HG02588 (cell line): ENCODE measurements at regions not wholly inside any gene's neighbourhood (a gene's known extent, or its start where the extent isn't known, plus 50 kb on each side); places are given as distances from the start of the nearest gene placed in this dataset.

Experiments used
- ATAC-seq: cut with Tn5 transposase; IDR thresholded peaks from one replicate; pipeline ENCODE4 v1.9.1; 2021; ENCODE audit warnings: mild to moderate bottlenecking, moderate library complexity; ENCODE audit not compliant: unreplicated experiment

GRCh38 chr2:189364607-189365006 is 76.7 kb upstream of the WDR75 start:
- ATAC-seq, result no peak

GRCh38 chr2:189366349-189366748 is 74.9 kb upstream of the WDR75 start:
- no peak for ATAC-seq

GRCh38 chr2:189367343-189367742 is 73.9 kb upstream of the WDR75 start:
- no peak for ATAC-seq

DNA sequence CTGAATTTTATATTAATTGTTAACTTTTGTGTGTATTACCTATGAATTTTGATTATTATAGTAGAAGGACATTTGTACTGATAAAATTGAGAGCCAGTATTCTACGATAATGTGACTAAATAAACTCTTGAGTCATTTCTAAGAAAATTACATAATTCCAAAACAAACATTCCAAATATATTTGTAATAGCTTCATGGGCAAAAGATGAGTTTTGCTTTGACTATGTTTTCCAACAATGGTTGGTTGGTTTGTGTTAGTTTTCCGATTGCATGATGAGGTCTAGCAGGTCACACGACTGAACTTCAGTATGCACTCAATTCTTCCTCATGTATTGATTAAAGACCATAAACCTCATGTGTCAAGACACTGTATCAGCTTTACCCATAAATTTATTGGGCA is 71.7 kb upstream of the WDR75 start:
- ATAC-seq, result no peak

DNA sequence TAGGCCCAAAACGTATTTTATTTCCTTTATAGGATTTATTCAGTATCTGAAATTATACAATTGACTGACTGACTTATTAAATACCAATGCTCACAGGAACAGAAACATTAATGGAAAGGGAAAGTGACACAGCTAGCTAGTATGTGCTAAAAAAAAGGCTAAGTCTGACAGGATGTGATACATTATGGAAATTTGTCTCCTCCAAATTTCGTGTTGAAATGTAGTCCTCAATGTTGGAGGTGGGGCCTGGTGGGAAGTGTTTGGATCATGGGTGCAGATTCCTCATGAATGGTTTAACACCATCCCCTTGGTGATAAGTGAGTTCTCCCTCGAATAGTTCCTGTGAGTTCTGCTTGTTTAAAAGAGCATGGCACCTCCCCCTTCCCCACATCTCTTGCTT is 70.6 kb upstream of the WDR75 start:
- no peak for ATAC-seq

DNA sequence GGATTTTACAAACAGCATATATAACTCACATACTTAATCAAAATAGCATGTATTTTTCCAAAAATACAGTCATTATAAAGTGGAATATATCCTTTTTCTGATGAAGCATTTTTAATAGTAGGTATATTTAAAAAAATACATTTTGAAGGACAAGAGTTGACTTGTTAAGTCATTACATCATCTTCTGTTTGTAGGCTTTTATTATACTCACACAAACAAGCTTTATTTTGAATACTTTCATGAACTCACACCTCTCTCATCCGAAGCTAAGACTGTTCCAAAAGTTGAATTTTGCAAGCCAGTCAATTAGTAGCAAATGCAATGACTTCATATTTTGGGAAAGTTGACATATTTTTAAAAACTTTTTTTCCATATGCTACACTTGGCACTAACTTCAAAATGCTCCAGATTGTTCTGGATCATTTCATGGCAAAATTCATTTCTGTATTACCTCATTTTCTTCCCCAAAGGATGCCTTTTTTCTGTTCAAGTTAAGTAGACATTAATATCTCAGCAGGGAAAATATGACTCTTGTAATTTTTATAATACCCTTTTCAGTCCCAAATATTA is 68.5 kb upstream of the WDR75 start:
- ATAC-seq, result no peak

- ATAC-seq, result no peak
Measured at GRCh38 chr2:189374481-189374880, 66.8 kb upstream of the WDR75 start.

GRCh38 chr2:189375842-189376241 is 65.4 kb upstream of the WDR75 start:
- no peak for ATAC-seq

DNA sequence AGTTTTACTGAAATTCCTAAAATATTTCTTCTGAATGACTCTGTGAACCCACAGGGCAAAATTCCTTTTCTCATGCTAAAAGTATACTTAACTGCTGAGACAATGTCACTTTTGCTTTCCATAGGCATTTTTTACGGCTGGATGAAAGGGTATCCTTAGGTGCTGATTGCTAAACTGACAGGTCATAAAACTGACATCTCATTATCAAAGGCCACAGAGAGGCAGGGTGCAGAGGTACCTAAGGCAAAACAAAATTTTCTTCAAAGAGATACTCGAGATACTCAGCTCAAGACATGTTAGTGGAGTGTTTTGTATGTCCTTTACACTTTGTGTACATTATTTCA is 62.0 kb upstream of the WDR75 start:
- no peak for ATAC-seq

DNA sequence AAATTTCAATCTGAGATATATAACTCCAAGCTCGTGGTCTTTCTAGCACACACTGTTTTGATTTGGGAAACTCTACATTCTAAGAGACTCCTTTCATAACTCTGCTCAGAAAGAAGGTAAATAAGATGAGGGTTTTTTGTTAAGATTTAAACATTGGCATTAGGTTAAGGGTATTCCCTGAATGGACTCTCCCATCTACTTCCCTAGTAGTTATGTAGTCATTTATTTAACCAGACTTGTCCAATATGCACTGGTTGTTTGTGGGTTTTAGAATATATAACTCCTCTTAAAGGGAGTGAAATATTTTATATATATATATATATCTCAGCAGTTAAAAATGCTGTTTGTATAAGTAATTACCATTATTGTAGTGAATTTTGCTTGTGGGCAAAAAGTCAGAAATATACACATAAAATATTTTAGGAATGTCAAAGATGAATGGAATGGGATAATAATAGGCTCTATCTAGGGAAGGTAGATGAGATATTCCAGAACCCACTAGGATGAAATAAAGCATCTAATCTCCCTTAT is 61.5 kb upstream of the WDR75 start:
- no peak for ATAC-seq

- ATAC-seq, result no peak
Measured at GRCh38 chr2:189382668-189383067, 58.6 kb upstream of the WDR75 start.

DNA sequence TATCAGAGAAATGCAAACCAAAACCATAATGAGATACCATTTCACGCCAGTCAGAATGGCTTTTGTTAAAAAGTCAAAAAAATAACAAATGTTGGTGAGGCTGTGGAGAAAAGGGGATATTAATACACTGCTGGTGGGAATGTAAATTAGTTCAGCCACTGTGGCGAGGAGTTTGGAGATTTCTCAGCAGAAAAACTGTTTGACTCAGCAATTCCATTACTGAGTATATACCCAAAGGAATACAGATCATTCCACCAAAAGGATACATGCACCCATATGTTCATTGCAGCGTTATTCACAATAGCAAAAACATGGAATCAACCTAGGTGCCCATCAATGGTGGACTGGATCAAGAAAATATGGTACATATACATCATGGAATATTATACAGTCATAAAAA is 54.5 kb upstream of the WDR75 start:
- ATAC-seq, result no peak

- no peak for ATAC-seq
Measured at GRCh38 chr2:189391201-189391600, 50.1 kb upstream of the WDR75 start.
